Superior temporal gyrus (tissue), 1 donor: ENCODE measurements at regions not wholly inside any gene's neighbourhood (a gene's known extent, or its start where the extent isn't known, plus 50 kb on each side); places are given as distances from the start of the nearest gene placed in this dataset.

ENCODE experiments used
- DNase-seq: peaks from one replicate; pipeline ENCODE4 v3.0.0-alpha.2; 2016; ENCODE audit errors: extremely low spot score

DNA sequence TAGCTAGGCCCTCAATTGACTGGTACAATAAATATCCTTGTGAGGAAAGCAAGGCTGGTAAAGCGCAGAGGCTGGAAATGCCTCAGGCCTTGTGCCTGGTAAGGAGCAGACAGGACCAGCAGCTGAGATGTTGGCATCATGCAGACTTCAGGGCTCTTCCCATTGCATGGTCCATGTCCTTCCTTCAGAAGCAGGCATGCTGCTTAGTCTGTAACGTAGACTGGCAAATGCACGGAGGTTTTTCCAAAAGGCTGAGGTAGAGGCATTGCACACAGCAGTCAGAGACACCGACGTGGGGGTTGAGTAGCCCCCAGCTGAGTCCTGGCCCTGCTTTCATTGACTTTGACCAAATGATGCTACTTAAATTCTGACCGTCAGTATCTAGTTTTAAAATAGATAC lies 87.1 kb downstream of the ADRB2 start:
- no peak for DNase-seq

DNA sequence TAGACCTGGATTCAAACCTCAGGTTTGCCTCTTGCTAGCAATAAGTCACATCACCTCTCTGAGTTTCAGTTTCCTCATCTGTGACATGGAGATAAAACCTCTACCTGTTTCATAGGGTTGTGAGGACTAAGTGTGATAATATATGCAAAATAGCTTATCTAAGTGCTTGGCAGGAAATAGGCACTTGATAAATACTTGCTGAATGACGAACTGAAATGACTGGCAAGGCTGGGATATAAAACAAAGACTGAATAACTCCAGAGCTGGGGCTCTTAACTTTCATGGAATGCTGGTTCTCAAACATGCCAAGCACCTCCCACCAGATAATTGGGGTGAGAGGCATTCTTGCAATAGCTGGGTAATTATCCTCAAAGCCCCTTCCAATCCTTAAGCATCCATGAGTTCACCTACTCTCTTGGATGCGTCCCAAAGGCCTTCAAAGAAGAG lies 87.6 kb downstream of the ADRB2 start:
- DNase-seq, result no peak

- DNase-seq, result no peak
These were observed 88.9 kb downstream of the ADRB2 start for GRCh38 chr5:148915224-148915817.

- DNase-seq, result no peak
These were observed 94.4 kb downstream of the ADRB2 start for GRCh38 chr5:148920646-148921288.

- DNase-seq, result no peak
These were observed 94.9 kb downstream of the ADRB2 start for GRCh38 chr5:148921350-148921749.

GRCh38 chr5:148922606-148923005 lies 96.2 kb downstream of the ADRB2 start:
- no peak for DNase-seq

- DNase-seq, result no peak
These were observed 96.6 kb downstream of the ADRB2 start for GRCh38 chr5:148923023-148923422.

GRCh38 chr5:148924817-148925216 lies 98.4 kb downstream of the ADRB2 start:
- DNase-seq, result no peak

DNA sequence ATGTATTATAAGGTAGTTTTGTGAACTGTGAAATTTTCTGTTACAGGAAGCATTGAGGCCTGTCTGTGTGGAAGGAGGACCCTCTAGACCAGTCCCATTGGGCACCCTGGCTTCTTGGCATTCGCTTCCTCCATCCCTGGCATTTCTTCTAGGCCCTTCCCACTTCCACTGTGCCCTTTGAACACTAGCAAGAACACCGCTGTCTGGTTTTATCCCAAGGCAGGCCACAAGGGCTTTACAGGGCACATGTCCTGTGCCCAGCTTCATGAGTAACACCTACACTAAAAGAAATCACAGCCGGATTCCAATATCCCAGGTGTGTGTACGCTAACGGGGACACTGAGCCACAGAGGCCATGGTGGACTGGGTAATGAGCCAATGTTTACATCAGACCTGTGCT lies 99.8 kb downstream of the ADRB2 start:
- no peak for DNase-seq

- DNase-seq, result no peak
These were observed 101.0 kb downstream of the ADRB2 start for GRCh38 chr5:148927307-148927946.

- no peak for DNase-seq
These were observed 101.7 kb downstream of the ADRB2 start for GRCh38 chr5:148928141-148928540.

DNA sequence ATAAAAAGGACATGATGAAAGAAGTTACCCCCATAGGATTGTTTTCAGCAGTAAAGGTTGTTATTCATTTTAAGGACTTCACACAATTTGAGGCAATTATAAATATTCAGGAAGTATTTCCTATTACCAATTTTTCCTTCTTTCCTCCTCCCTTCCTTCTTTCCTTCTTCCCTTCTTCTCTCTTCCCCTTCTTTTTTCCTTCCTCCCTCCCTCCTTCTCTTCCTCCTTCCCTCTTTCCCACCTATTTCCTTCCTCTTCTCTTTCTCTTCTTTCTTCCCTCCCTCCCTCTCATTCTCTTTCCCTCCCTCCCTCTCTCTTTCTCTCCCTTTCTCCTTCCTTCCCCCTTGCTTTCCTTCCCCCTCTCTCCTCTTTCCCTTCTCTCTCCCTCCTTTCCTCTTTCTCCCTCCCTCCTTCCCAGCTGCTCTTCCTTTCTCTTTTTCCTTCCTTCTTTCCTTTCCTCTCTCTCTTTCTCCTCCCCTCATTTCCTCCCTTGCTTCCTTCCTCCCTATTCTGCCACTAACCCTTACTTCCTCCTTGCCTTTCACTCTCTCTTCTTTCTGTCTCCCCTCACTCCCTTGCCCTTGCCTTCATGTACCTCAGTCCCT lies 105.1 kb downstream of the ADRB2 start:
- no peak for DNase-seq

DNA sequence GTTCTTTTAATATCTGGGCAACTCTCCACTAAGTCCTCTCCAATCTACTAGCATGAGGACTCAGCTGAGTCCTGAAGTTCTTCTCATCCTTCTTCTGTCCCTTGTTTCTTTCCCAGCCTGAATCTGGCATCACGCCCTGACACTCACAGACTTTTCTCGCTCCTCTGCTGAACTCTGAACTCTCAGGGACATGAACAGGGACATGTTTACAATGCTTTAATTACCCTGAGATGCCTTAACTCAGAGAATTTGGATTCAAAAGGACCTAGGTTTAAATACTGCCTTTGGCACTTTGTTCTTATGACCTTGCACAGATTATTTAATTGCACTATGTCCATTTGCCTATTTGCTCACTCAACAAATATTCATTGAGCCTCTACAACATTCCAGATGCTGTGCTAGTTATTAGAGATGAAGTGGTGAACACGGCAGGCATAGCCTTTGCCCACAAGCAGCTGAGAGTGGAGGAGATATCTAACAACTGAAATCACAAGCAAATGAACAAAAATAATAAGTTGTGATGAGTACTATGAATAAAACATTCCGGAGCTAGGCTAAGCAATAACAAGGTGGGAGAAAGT lies 106.0 kb downstream of the ADRB2 start:
- DNase-seq, result no peak

DNA sequence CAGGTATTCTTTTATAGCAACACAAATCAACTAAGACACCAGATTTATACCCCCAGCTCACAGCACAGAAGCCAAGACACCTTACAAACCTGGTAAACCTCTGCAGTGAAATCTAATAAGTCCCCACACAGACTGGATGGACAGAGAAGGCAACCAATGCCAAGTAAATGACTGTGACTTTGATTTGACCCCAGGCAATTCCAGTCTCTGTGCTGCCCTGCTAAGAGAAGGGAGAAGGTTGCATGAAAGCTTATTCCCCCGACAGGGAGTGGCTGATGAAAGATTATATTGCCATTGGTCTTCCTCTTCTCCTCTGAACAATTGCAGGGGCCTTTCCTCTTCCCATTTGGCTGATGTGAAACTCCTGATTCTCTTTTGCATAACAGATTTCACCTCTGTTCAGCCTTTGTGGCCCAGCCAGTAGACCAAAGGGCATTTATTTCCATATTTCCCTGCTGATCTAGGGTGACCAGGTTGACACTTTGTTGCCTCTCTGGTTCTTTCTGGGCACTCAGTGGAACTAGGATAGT lies 107.6 kb downstream of the ADRB2 start:
- no peak for DNase-seq

DNA sequence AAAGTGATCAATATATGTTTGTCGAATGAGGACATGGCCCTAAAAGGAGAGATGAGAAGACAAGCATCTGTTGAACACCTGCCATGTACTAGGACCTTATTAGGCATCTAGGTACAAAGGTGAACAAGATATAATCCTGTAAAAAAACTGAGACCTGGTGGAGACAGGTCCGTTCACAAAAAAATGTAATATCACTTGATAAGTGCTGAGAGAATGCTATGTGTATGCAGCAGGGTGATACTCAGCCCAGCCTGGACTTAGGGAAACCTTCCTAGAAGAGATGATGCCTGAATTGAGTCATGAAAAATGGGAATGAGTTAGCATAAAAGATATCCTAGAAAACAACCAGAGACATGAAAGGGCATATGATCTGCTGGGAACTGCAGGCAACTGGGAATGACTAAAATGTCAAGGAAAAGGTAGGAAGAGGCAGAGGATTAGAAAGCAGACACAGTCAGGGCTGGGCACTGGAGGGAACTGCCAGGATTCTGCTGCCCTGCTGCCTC lies 108.5 kb downstream of the ADRB2 start:
- DNase-seq, result no peak

DNA sequence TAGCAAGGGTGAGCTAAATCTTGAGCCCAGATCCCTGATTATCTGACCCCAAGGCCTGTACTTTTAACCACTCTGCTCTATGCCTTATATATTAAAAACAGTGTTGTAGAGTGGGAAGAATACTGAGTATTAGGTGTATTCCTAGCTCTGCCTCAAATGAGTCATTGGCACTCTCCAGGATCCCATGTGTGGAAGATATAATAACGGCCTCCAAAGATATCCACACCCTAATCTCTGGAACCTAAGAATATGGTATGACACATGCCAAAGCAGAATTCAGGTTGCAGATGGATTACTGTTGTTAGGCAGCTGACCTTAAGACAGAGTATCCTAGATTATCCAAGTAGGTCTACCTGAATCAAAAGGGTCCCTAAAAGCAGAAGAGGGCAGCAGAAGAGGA lies 110.8 kb downstream of the ADRB2 start:
- no peak for DNase-seq

DNA sequence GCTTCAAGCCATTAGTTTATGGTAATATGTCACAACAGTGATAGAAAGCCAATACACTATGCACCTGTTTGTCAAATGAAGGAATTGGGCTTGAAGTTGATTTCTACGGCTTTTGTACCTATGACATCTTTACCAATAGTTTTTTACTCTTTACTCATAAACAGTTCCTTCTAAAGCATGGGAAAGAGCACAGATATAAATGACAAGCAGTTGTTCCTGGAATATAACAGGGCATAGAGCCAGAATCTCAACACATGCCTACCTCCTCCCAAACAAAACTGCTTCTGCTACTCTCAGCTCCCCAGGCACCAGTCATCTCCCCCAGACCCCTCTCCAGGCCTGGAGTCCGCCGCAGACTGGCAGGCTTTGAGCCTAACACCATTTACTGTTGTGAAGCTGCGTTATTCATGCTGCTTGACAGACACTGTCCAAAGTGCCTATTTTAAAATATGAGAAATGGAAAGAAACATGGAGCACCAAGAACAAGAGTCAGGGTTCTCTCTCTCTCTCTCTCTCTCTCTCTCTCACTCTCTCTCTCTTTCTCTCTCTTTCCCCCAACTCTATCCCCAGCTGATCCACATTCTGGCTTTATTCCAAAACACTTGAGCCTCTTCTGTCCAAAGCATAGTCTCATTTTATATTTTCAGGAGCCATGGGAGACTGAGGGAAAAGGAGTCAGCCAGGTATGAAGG lies 111.6 kb downstream of the ADRB2 start:
- no peak for DNase-seq

DNA sequence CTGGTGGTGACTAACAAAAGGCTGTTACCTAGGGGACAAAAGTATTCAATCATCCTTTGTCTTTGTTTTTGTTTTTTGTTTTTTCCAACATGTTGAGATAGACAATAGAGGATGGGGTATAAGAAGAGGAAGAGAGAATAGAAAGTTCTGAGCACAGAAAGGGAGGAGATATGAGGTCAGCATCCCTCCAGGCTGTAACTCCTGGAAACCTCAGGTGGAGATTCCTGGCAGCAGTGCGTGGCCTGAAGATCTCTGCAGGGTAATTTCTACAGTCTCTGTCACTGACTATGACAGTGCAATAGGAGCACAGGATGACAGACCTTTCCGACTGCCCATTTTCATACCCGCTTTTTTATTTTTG lies 112.1 kb downstream of the ADRB2 start:
- DNase-seq, result no peak

- DNase-seq, result no peak
These were observed 113.3 kb downstream of the ADRB2 start for GRCh38 chr5:148939676-148940075.

DNA sequence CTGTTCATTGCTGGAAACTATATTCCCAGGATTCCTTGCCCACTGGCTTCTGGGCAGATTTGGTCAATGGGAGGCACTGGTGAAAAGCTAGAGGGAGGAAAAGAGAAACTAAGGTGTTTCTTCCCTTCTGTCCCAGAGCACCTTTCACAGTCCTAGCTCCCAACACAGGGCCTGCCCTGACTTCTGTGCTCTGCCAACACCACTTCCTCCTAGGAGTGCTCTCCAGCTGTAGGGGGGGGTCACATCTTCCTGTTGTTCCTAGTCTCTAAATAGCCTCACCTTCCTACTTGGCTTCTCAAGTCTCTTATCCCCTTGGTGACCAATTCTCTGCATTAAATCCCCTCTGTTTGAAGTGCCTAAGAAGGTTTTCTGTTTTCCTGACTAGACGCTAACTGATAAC lies 115.4 kb downstream of the ADRB2 start:
- DNase-seq, result no peak

DNA sequence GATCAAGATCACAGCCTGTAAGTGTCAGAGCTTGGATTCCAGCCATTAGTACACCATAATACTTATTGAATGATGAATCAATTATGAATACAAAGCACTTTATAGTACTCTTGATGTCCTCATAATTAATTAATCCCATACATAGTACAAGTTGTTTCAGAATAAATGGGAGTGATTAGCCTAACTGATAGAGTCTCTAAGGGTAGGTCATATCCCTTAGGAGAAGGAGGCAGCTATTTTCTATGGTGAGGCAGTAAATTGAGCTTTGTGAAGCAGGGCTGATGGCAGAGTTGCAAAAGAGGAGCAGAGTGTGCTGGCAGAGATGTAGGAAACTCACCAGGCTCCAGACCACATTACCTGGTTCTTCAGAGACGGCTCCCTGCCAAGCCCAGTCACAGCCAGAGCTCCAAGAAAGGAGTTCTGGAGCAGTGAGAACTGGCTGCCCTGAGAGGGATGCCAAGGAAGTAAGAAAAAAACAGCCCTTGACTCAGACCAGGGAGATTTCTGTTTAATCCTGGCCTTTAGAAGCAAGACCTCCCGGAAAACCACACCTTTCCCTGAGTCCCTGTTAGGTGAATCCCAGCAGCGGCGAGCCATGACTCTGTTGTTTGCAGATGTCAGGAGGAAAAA lies 112.9 kb downstream of the SH3TC2 start:
- no peak for DNase-seq
